ENCODE measurements at regions not wholly inside any gene's neighbourhood (a gene's known extent, or its start where the extent isn't known, plus 50 kb on each side); places are given as distances from the start of the nearest gene placed in this dataset.
"Not testable (repeated sequence)": the region's sequence is repeated elsewhere in the genome, so short reads cannot be mapped to it uniquely, and the experiment has no call there.

- DNase-seq: no peak
Observed at GRCh38 chr1:73044241-73045036, 762.1 kb upstream of the NEGR1 start.

GRCh38 chr1:73042403-73042802 is 760.1 kb upstream of the NEGR1 start:
- no peak for DNase-seq

DNA sequence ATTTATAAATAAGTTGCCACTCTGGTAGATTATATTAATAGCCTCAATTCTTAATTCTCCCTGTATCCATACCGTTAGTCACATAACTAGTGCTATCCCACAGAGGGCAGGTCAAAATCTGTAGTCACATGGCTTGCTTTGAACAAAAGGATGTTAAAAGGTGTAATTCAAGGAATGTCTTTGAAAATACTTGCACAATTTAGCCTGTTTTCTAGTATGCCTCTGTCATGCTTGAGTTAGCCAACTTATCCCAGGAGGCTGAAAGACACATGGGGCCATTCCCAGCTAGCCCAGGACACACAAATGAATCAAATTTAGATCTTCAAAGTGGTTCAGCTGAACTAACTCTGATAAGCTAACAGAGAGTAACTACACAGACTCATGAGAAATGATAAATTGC is 758.5 kb upstream of the NEGR1 start:
- DNase-seq: no peak

DNA sequence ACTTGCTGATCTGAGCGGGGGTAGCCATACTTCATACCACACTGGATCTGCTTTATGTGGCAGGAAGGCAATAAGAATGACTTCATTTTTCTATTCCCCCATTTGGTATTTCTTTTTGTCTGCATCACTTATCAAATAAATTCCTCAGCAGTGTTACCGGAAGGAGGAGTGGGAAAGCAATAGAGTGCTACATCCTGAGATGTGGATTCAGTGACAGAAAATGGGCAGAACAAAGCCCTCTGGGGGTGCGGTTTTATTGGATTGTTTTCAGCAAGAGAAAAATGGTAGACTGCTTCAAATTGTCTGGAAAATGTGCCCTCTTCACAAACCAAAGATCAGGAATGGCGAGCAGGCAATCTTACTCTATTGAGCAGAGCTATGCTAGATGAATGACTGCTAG is 751.9 kb upstream of the NEGR1 start:
- DNase-seq: no peak

DNA sequence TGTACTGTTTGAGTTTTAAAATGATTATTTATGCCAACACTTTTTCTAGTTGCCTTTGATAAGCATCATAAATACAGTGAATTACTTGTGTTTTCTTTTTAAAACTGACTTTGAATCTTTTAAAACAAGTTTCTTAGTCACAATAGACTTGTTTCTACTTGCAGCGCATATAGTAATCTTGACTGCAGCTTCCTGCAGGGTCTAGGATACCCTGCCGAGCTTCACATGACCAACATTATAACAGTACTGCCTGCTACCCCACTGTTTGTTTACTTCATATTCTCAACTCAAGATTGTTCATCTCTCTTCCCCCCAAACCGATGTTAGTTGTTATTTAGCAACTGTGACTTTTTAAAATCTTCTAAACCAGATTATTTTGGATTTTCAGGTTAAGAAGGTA is 751.3 kb upstream of the NEGR1 start:
- no peak for DNase-seq

DNA sequence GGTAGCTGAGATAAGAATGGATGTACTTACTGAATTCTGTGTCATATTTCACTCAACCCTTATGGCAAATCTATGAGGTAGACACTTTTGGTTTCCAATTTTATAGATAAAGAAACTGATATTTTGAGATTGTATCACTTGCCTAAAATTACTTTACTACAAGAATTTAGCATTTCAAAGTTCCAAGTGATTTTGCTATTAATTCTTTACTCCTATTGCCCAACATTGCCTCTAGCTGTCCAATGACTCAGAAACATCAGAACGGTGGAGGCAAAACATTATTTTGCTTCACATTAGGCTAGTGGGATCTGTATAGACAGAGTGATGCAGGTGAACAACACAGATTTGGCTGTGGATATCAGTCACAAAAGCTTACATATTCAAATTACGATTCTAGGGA is 747.2 kb upstream of the NEGR1 start:
- DNase-seq: no peak

- DNase-seq: no peak
Observed at GRCh38 chr1:73026114-73026513, 743.8 kb upstream of the NEGR1 start.

DNA sequence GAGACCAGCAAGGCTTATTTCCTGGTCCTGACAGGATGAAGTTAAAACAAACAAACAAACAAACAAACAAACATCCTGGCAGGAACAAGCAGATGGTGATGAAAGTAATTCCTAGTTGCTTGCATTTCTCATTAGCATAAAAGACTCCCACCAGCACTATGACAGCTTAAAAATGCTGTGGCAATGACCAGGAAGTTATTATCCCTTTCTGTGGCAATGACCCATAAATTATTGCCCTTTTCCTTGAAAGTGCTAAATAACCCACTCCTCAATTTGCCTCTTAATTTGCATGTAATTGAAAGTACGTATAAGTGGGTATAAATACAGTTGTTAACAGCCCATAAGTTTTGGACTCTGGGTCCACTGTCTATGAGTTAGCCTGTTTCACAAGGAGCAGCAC is 727.6 kb upstream of the NEGR1 start:
- DNase-seq: no peak

DNA sequence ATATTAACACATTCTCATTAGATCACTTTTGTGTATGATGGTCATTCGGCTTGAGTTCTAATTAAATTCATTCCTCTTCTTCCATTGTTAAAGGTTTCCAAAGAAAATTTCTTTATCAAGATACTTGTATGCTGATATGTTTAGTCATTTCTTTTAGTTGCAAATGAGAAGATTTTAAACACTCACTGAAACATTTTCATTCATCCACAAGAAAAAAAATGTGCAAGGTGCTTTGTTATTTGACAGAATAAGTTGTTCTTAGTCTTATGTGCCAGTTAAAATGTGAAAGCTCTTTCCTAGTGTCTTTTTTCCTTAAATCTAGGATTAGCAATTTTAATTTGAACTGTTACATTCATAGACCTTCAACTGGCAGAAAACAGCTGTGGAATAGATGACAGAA is 727.0 kb upstream of the NEGR1 start:
- DNase-seq: no peak

DNA sequence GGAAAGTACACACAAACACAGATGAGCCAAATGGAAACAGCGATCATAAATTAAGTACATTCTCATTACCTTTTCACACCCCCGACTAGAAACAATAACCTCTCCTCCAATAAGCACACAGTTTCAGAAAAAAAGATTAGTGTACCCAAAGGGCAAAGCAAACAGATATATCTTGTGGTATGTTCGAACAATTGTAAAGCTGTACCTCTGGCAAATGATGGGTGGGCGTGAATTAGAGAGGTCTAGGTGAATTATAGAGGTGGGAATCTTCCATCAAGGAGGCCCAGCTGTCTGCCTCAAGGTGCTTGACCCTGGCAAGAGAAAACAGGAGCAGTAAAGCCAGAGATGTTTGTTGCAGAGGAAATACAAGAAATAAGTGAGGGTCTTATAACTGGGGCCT is 715.3 kb upstream of the NEGR1 start:
- no peak for DNase-seq

DNA sequence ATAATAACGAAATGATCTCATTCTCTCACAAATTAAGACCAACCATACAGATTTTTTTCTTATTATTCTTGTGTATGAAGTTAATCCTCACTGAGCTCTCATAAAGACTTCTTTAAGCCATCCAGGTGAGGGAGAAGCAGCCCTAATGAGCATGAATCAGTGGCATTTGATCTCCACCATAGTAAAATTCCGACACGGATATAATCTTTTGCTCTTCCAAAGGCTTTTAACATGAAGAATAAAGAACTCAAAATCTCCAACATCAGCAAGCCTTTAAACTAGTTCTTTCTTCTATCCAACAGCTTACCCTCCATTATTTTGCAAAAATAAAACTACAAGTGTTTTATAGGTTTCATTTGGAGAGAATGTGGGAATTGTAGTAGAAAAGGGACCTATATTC is 714.7 kb upstream of the NEGR1 start:
- DNase-seq: no peak

DNA sequence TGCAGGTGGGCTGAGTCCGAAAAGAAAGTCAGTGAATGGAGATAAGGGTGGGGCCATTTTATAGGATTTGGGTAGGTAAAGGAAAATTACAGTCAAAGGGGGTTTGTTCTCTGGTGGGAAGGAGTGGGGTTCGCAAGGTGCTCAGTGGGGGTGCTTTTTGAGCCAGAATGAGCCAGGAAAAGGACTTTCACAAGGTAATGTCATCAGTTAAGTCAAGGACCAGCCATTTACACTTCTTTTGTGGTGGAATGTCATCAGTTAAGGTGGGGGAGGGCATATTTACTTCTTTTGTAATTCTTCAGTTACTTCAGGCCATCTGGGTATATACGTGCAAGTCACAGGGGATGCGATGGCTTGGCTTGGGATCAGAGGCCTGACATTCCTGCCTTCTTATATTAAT is 705.5 kb upstream of the NEGR1 start:
- DNase-seq: not testable (repeated sequence)

DNA sequence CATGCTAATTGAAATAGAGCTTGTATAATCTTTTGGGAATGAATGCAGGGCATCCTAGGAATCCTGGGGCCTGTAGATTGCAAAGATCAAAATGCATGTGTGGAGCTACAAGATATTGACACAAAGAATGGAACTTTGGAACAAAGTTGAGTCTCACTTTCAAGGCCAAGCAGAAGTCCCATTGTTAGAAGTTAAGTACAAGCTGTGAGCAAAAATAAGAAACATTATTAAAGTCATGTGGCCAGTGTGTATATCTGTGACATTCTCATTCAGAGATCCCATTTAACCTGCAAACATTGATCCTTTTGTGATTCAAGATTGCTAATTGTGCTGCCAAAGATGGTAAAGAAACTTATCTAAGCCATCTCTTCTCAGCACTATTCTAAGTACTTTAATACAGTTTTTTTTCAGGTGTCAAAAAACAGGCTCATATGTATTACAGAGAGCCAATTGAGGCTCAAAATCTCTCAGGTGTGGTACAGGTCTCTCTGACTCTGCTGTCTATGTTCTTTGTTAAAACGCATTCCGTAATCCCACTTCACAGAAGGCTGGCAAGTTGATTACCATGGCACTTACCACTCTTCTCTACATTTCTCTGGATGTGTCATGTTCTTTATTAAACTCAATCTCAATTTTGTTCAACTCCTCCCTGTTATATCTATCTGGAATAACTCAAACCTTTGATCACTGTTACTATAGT is 704.4 kb upstream of the NEGR1 start:
- DNase-seq: no peak

DNA sequence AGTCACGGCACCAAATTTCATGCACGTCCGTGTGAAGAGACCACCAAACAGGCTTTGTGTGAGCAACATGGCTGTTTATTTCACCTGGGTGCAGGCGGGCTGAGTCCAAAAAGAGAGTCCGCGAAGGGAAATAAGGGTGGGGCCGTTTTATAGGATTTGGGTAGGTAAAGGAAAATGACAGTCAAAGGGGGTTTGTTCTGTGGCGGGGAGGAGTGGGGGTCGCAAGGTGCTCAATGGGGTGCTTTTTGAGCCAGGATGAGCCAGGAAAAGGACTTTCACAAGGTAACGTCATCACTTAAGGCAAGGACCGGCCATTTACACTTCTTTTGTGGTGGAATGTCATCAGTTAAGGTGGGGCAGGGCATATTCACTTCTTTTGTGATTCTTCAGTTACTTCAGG is 702.7 kb upstream of the NEGR1 start:
- DNase-seq: not testable (repeated sequence)

DNA sequence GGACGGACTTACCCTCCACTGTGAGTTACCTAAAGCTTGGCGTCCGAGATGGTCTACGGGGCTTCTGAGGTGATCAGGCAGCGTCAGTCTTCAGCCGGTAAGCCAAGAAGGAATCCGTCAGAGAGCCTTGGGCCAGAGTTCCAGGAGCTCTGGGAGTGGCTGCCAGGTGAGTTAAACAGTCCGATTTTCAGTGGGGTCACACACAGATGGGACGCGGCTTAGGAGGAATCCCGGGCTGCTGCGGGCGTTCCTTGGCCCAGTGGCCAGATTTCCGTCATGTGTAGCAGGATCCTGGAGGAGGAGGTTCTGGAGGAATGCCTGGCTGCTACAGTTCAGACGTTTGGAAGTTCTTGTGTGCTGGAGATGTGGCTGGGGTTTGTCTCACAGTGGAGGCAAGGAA is 700.7 kb upstream of the NEGR1 start:
- DNase-seq: not testable (repeated sequence)

DNA sequence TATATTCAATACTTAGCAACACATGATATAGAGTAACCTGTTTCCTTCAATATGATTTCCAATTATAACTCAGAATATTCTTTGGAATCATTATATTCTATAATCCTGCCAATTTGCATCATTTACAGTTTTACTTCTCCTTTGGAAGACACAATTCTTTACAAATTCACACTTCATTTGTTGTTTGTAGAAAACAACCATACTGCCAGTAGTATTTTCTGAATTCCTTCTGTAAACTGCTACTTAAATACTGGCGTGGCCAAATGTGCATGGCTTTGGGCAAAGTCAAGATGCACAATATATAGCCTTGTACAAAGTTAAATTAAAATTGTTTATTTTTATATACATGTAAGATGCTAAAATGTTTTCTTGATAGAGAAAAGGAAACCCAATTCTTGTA is 687.1 kb upstream of the NEGR1 start:
- no peak for DNase-seq

- DNase-seq: no peak
Observed at GRCh38 chr1:72954943-72955342, 672.6 kb upstream of the NEGR1 start.

DNA sequence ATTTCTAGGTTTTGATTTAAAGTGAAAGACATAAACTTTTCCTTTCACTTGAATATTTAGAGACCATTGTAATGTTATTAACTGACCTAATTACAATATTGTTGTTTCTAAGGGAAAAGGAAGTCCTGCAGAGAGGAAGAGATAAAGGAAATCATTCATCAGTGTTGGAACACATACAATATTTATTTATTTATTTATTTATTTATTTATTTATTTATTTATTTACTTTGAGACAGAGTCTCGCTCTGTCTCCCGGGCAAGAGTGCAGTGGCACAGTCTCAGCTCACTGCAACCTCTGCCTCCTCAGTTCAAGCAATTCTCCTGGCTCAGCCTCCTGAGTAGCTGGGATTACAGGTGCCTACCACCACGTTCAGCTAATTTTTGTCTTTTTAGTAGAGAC is 668.6 kb upstream of the NEGR1 start:
- not testable (repeated sequence) for DNase-seq

DNA sequence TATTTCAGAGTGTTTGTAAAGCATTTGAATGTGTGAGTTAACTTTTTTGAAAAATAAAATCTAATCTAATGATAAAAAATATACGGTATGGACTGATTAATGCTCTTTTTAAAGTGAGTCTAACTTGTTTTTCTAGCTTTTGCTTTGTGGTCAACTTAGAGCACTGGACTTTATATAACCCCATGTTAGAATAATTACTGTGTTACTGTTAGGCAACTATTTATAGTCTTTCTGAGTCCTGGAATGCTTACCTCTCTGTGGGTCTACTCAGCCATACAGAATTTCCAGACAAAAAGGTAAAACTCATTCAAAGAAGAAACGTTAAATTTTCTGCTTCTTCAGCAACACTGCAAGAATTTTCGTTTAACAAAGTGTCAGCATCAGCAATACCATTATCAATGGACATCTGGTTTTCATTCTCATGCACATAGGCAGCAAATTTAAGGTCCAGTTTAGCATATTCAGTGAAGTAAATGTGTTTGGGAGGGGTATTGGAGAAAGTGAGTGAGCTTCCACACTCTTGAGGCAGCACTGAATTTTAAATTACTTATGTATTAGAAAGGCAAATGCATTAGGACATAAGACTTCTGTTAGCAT is 664.7 kb upstream of the NEGR1 start:
- no peak for DNase-seq

- DNase-seq: peak; percentile 25
Observed at GRCh38 chr1:72942008-72942407, 659.7 kb upstream of the NEGR1 start.

DNA sequence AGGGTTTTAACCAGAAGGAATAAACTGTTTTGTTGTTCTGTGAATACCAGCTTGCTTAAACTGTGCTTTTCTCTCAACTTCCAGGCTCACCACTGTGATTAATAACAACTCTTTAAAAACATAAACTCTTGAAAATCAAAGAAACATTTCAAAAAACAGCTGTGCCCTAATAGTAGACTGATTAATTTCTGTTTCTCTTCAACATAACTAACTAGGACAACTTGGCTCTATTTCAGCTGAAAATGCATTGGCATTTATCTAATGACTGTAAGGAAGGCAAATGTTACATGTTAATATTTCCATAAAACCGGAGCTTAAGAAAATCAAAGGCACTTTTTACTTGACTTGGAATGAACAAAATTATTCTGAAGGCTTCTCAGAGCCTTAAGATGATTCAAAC is 656.1 kb upstream of the NEGR1 start:
- no peak for DNase-seq

DNA sequence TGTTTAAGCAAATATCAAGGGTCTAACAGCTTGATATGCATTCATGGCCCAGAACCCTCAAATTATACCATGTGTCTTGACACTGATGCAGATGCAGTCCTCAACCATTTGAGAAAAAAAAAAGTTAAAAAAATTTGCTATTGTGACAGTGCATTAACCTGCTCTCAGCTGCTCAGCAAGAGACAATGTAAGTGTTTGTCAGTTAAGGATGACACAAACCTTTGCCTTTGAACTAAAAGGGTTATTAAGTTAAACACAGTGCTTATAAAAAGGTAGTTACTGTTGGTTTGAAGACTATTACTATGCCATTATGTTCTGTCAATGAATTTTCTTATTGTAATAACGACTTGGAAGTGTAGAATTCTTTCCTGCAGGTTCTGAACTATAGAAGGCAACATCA is 655.6 kb upstream of the NEGR1 start:
- no peak for DNase-seq

- no peak for DNase-seq
Observed at GRCh38 chr1:72936942-72937341, 654.6 kb upstream of the NEGR1 start.

DNA sequence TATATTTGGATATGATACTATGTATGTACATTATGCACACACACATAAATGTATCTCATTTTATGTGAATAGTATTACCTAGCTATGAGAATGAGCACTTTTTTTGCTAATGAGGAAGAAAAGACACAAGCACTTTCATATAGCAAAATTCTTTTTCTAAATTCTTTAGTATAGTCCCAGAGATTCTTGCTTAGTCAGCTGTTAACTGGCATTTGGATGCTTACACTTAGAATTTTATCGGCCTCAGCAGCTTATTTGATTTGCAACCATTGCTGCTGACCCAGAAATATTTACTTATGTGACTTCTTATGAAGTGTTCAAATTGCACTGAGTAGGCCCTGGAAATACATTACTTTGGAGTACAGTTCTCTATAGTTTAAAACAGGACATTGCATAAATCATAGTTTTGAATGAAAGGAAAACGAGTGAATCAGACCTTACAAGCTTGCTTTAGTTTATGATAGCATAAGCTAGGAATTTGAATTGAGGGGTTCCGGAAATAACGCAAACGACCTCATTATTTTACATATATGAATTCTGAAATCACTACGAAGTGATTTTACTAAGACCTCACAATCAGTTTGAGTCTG is 653.9 kb upstream of the NEGR1 start:
- DNase-seq: no peak
